Ascending aorta (tissue), 2 donors: ENCODE measurements at regions not wholly inside any gene's neighbourhood (a gene's known extent, or its start where the extent isn't known, plus 50 kb on each side); places are given as distances from the start of the nearest gene placed in this dataset.

Experiments used
- DNase-seq, 2 donors: peaks; one replicate each; pipeline ENCODE4 v3.0.0-alpha.2; 2019; ENCODE audit warnings: low spot score in 2 of 2
- H3K27ac ChIP-seq, 2 donors: fragments of 200-600 bp; sonication (generic); one replicate each; pipeline ENCODE4 v1.5.1; 2016 to 2017; ENCODE audit warnings: mild to moderate bottlenecking in 1 of 2
- H3K27me3 ChIP-seq: fragments of 200-600 bp; sonication (generic); one replicate; pipeline ENCODE4 v1.5.1; 2017
- H3K36me3 ChIP-seq, 2 donors: fragments of 200-600 bp; sonication (generic); one replicate each; pipeline ENCODE4 v1.5.1; 2016
- H3K4me1 ChIP-seq, 2 donors: fragments of 200-600 bp; sonication (generic); one replicate each; pipeline ENCODE4 v1.5.1; 2016 to 2017; ENCODE audit warnings: mild to moderate bottlenecking in 1 of 2
- H3K4me3 ChIP-seq, 2 donors: fragments of 200-600 bp; sonication (generic); one replicate each; pipeline ENCODE4 v1.5.1; 2016 to 2017; ENCODE audit warnings: mild to moderate bottlenecking in 1 of 2
- H3K9me3 ChIP-seq, 2 donors: fragments of 200-600 bp; sonication (generic); one replicate each; pipeline ENCODE4 v1.5.1; 2016
- CTCF ChIP-seq, 3 experiments: fragments of 200-600 bp in 2 of 3; fragments of 450-650 bp in 1 of 3; sonication (generic) in 2 of 3; IDR thresholded peaks; one replicate each; pipeline ENCODE4 v1.5.1; 2016 to 2019; ENCODE audit warnings: antibody characterized with exemption in 3 of 3, mild to moderate bottlenecking in 1 of 3, moderate library complexity in 1 of 3
- intact Hi-C: fragments of 100-400 bp; cut with DNase I; formaldehyde crosslinking; loops from one replicate; pipeline ENCODE4 v1.15.1; 2023

- Histone ChIP-seq H3K4me3 (no peak overlapping the region), H3K27ac (no peak overlapping the region), H3K9me3 (no peaks in the 10 kb centered on the region), H3K36me3 (no peaks in the 10 kb centered on the region), H3K4me1 (no peaks in the 10 kb centered on the region), H3K27me3 (no peaks in the 10 kb centered on the region)
- intact Hi-C loops: no loop called here
- no peak for TF ChIP-seq CTCF (IDR thresholded peaks at IDR 0.05)
- DNase-seq: no peak
These were observed 450.7 kb upstream of the OPRM1 start for GRCh38 chr6:153588330-153588729.

- no peaks in the 10 kb centered on the region for H3K9me3 ChIP-seq
- DNase-seq: no peak
- TF ChIP-seq CTCF (IDR thresholded peaks at IDR 0.05): no peak
- H3K27ac ChIP-seq: no peak overlapping the region
- intact Hi-C loops: no loop called here
- no peaks in the 10 kb centered on the region for H3K36me3 ChIP-seq
- H3K27me3 ChIP-seq: no peaks in the 10 kb centered on the region
- H3K4me3 ChIP-seq: no peak overlapping the region
- no peaks in the 10 kb centered on the region for H3K4me1 ChIP-seq
These were observed 452.6 kb upstream of the RGS17 start for GRCh38 chr6:153583685-153584084.

- no peaks in the 10 kb centered on the region for H3K4me1 ChIP-seq
- intact Hi-C loops: no loop called here
- DNase-seq: no peak
These were observed 449.7 kb upstream of the RGS17 start for GRCh38 chr6:153580776-153581175.

GRCh38 chr6:153575528-153575927 is 444.4 kb upstream of the RGS17 start:
- no peak for TF ChIP-seq CTCF (IDR thresholded peaks at IDR 0.05)
- no peak overlapping the region for H3K4me3 ChIP-seq
- DNase-seq: no peak
- no peaks in the 10 kb centered on the region for H3K4me1 ChIP-seq
- H3K9me3 ChIP-seq: no peaks in the 10 kb centered on the region
- no peaks in the 10 kb centered on the region for H3K27me3 ChIP-seq
- no peaks in the 10 kb centered on the region for H3K36me3 ChIP-seq
- no peak overlapping the region for H3K27ac ChIP-seq
- intact Hi-C loops: no loop called here

More at GRCh38 chr6:153580776-153581175, 449.7 kb upstream of the RGS17 start:
- Histone ChIP-seq H3K4me3 (no peak overlapping the region), H3K27me3 (no peaks in the 10 kb centered on the region), H3K9me3 (no peaks in the 10 kb centered on the region), H3K36me3 (no peaks in the 10 kb centered on the region), H3K27ac (no peak overlapping the region)
- no peak for TF ChIP-seq CTCF (IDR thresholded peaks at IDR 0.05)

- Histone ChIP-seq H3K27me3 (no peaks in the 10 kb centered on the region), H3K36me3 (no peaks in the 10 kb centered on the region), H3K4me1 (no peaks in the 10 kb centered on the region), H3K4me3 (no peak overlapping the region), H3K27ac (no peak overlapping the region), H3K9me3 (no peaks in the 10 kb centered on the region)
- TF ChIP-seq CTCF (IDR thresholded peaks at IDR 0.05): no peak
- no peak for DNase-seq
- intact Hi-C loops: no loop called here
These were observed 443.1 kb upstream of the RGS17 start for GRCh38 chr6:153574231-153574630.

GRCh38 chr6:153572371-153572770 is 441.3 kb upstream of the RGS17 start:
- intact Hi-C loops: no loop called here
- H3K9me3 ChIP-seq: no peaks in the 10 kb centered on the region
- TF ChIP-seq CTCF (IDR thresholded peaks at IDR 0.05): no peak

More at GRCh38 chr6:153572371-153572770, 441.3 kb upstream of the RGS17 start:
- DNase-seq: no peak
- Histone ChIP-seq H3K36me3 (no peaks in the 10 kb centered on the region), H3K27me3 (no peaks in the 10 kb centered on the region), H3K27ac (no peak overlapping the region), H3K4me1 (no peaks in the 10 kb centered on the region), H3K4me3 (no peak overlapping the region)
